ENCODE measurements at regions not wholly inside any gene's neighbourhood (a gene's known extent, or its start where the extent isn't known, plus 50 kb on each side); places are given as distances from the start of the nearest gene placed in this dataset.

GRCh38 chr6:149173222-149173621 is 144.3 kb upstream of the TAB2 start:
- no peak overlapping the region for H3K27ac ChIP-seq
- no peak for TF ChIP-seq EP300 (IDR thresholded peaks at IDR 0.05)
- TF ChIP-seq POLR2A (IDR thresholded peaks at IDR 0.05) = no peak
- no peak for TF ChIP-seq POLR2AphosphoS5 (IDR thresholded peaks at IDR 0.05)
- TF ChIP-seq CTCF (IDR thresholded peaks at IDR 0.05) = no peak
- no peak for DNase-seq
- no peak overlapping the region for H3K4me3 ChIP-seq
- H3K36me3 ChIP-seq = no peaks in the 10 kb centered on the region
- intact Hi-C loops (cut with DNase I; ENCODE audit: low total_unique reads) = no loop called here
- H3K27me3 ChIP-seq = peaks cover 0 to 6% (median 0%) of the 10 kb centered on the region in 3 donors
- no peaks in the 10 kb centered on the region for H3K9me3 ChIP-seq
- peaks cover 0 to 14% (median 3%) of the 10 kb centered on the region in 4 donors for H3K4me1 ChIP-seq

- DNase-seq = no peak
- Histone ChIP-seq H3K4me1 (peaks cover 0 to 6% (median 2%) of the 10 kb centered on the region in 4 donors), H3K36me3 (no peaks in the 10 kb centered on the region), H3K27ac (no peak overlapping the region), H3K27me3 (peaks cover 0 to 6% (median 0%) of the 10 kb centered on the region in 3 donors), H3K4me3 (no peak overlapping the region), H3K9me3 (no peaks in the 10 kb centered on the region)
- intact Hi-C loops (cut with DNase I; ENCODE audit: low total_unique reads) = no loop called here
- WGBS, 5 donors = 78 to 100% (median 93%) methylated on average over 1 of the region's 1 CpG
- TF ChIP-seq EP300 (IDR thresholded peaks at IDR 0.05) (no peak), CTCF (IDR thresholded peaks at IDR 0.05) (no peak), POLR2AphosphoS5 (IDR thresholded peaks at IDR 0.05) (no peak), POLR2A (IDR thresholded peaks at IDR 0.05) (no peak)
These were observed 142.6 kb upstream of the TAB2 start for GRCh38 chr6:149174962-149175361.

- Histone ChIP-seq H3K36me3 (no peaks in the 10 kb centered on the region), H3K4me3 (no peak overlapping the region), H3K9me3 (no peaks in the 10 kb centered on the region), H3K27me3 (peaks cover 0 to 6% (median 0%) of the 10 kb centered on the region in 3 donors), H3K4me1 (peaks cover 0 to 6% (median 0%) of the 10 kb centered on the region in 4 donors), H3K27ac (no peak overlapping the region)
- TF ChIP-seq POLR2AphosphoS5 (IDR thresholded peaks at IDR 0.05) = peak in 2 of 3 donors; percentile 32 to 70
- no peak for TF ChIP-seq POLR2A (IDR thresholded peaks at IDR 0.05)
- TF ChIP-seq EP300 (IDR thresholded peaks at IDR 0.05) = no peak
- no peak for TF ChIP-seq CTCF (IDR thresholded peaks at IDR 0.05)
- peak; percentile 58 to 89 for DNase-seq
- intact Hi-C loops (cut with DNase I; ENCODE audit: low total_unique reads) = no loop called here
- 28 to 52% (median 40%) methylated on average over 8 of the region's 8 CpGs for WGBS, 5 donors
These were observed 140.4 kb upstream of the TAB2 start for GRCh38 chr6:149176971-149177667.

- WGBS, 5 donors = 89 to 100% (median 94%) methylated on average over 1 of the region's 1 CpG
- H3K4me1 ChIP-seq = peaks cover 0 to 6% (median 0%) of the 10 kb centered on the region in 4 donors
- TF ChIP-seq CTCF (IDR thresholded peaks at IDR 0.05) = no peak
- TF ChIP-seq POLR2AphosphoS5 (IDR thresholded peaks at IDR 0.05) = no peak
- TF ChIP-seq POLR2A (IDR thresholded peaks at IDR 0.05) = no peak
- TF ChIP-seq EP300 (IDR thresholded peaks at IDR 0.05) = no peak
- no peaks in the 10 kb centered on the region for H3K27me3 ChIP-seq
- H3K9me3 ChIP-seq = no peaks in the 10 kb centered on the region
- H3K27ac ChIP-seq = no peak overlapping the region
- no peak for DNase-seq
- no peak overlapping the region for H3K4me3 ChIP-seq
- intact Hi-C loops (cut with DNase I; ENCODE audit: low total_unique reads) = no loop called here
- H3K36me3 ChIP-seq = no peaks in the 10 kb centered on the region
These were observed 138.1 kb upstream of the TAB2 start for GRCh38 chr6:149179431-149179830.
